IMR-90 (cell line): ENCODE measurements at regions not wholly inside any gene's neighbourhood (a gene's known extent, or its start where the extent isn't known, plus 50 kb on each side); places are given as distances from the start of the nearest gene placed in this dataset.

Experiments
- ATAC-seq: fragments of 200-7000 bp; cut with Tn5 transposase; 2 replicates; pipeline ENCODE4 v1.9.1; 2020; ENCODE audit warnings: low read depth, mild to moderate bottlenecking, moderate library complexity
- BruUV-seq: library from RNA; stranded (reverse); fragments of 400-500 nt; replicated peaks from 2 replicates; lab custom pipeline; 2021; lab: Mats Ljungman, UMichigan
- CTCF ChIA-PET: fragments of 300-600 bp; formaldehyde crosslinking; extraction: SDS; loops from one replicate; lab custom pipeline; 2021; ENCODE audit warnings: antibody characterized with exemption; lab: Yijun Ruan, JAX
- POLR2A ChIA-PET: fragments of 300-600 bp; sonication (Branson Sonifier 250); formaldehyde crosslinking; loops from one replicate; lab custom pipeline; 2022; ENCODE audit warnings: antibody characterized with exemption; ENCODE audit not compliant: unreplicated experiment; lab: Charles Lee
- DNase-seq: peaks from one replicate; pipeline ENCODE4 v3.0.0; 2013
- H2AFZ ChIP-seq: replicated peaks from 2 replicates; pipeline ENCODE3; 2013; ENCODE audit warnings: low read length, mild to moderate bottlenecking; ENCODE audit not compliant: poor library complexity
- H2AK5ac ChIP-seq: 2 replicates; pipeline ENCODE4 v1.6.1; 2013; ENCODE audit warnings: low read depth, low read length, inconsistent platforms
- H2AK9ac ChIP-seq: replicated peaks from 2 replicates; pipeline ENCODE3; 2013; ENCODE audit warnings: mild to moderate bottlenecking, low read depth, low read length, moderate library complexity; ENCODE audit not compliant: poor library complexity
- H2BK120ac ChIP-seq: 2 replicates; pipeline ENCODE4 v1.6.1; 2013; ENCODE audit warnings: low read depth, low read length, inconsistent platforms
- H2BK15ac ChIP-seq: 3 replicates; pipeline ENCODE4 v1.6.1; 2013; ENCODE audit warnings: low read depth, low read length, inconsistent platforms
- H2BK20ac ChIP-seq: 2 replicates; pipeline ENCODE4 v1.6.1; 2013; ENCODE audit warnings: low read depth, mild to moderate bottlenecking, inconsistent platforms, low read length, moderate library complexity
- H2BK5ac ChIP-seq: 2 replicates; pipeline ENCODE4 v1.6.1; 2013; ENCODE audit warnings: mild to moderate bottlenecking, low read depth, low read length, inconsistent platforms; ENCODE audit not compliant: poor library complexity, severe bottlenecking
- H3K14ac ChIP-seq: replicated peaks from 2 replicates; pipeline ENCODE4 v1.6.1; 2013; ENCODE audit warnings: low read depth, low read length, inconsistent platforms
- H3K18ac ChIP-seq: 2 replicates; pipeline ENCODE4 v1.6.1; 2013; ENCODE audit warnings: low read depth, low read length, control low read depth
- H3K23ac ChIP-seq: 2 replicates; pipeline ENCODE4 v1.6.1; 2013; ENCODE audit warnings: low read depth, low read length, inconsistent platforms
- H3K27ac ChIP-seq: 2 replicates; pipeline ENCODE4 v1.5.1; 2013; ENCODE audit warnings: mild to moderate bottlenecking, control low read depth, low read length; ENCODE audit not compliant: insufficient read depth
- H3K27me3 ChIP-seq: 2 replicates; pipeline ENCODE4 v1.6.1; 2013; ENCODE audit warnings: low read length; ENCODE audit not compliant: control insufficient read depth, insufficient read depth
- H3K36me3 ChIP-seq: 2 replicates; pipeline ENCODE4 v1.6.1; 2013; ENCODE audit warnings: low read length, mixed read lengths; ENCODE audit not compliant: control insufficient read depth, insufficient read depth
- H3K4ac ChIP-seq: 2 replicates; pipeline ENCODE4 v1.6.1; 2013; ENCODE audit warnings: low read depth, low read length, inconsistent platforms
- H3K4me1 ChIP-seq: 2 replicates; pipeline ENCODE4 v1.6.1; 2013; ENCODE audit warnings: low read length, mixed read lengths; ENCODE audit not compliant: control insufficient read depth, insufficient read depth
- H3K4me2 ChIP-seq: 2 replicates; pipeline ENCODE4 v1.6.1; 2013; ENCODE audit warnings: low read depth, mild to moderate bottlenecking, control low read depth, low read length, moderate library complexity
- H3K4me3 ChIP-seq: 2 replicates; pipeline ENCODE4 v1.5.1; 2013; ENCODE audit warnings: low read depth, mild to moderate bottlenecking, control low read depth, low read length, moderate library complexity; ENCODE audit not compliant: insufficient read depth
- H3K56ac ChIP-seq: 2 replicates; pipeline ENCODE4 v1.6.1; 2013; ENCODE audit warnings: low read length, inconsistent platforms; ENCODE audit not compliant: insufficient read depth; ENCODE audit errors: extremely low read depth
- H3K79me1 ChIP-seq, 2 experiments: 2 replicates each; pipeline ENCODE4 v1.6.1; 2013; ENCODE audit warnings: low read length in 2 of 2, inconsistent platforms in 1 of 2, low read depth in 1 of 2
- H3K9ac ChIP-seq: 2 replicates; pipeline ENCODE4 v1.6.1; 2013; ENCODE audit warnings: low read depth, low read length, control low read depth
- H3K9me1 ChIP-seq: 2 replicates; pipeline ENCODE4 v1.6.1; 2013; ENCODE audit warnings: low read length, inconsistent platforms; ENCODE audit not compliant: insufficient read depth
- H3K9me3 ChIP-seq: 2 replicates; pipeline ENCODE4 v1.6.1; 2013; ENCODE audit warnings: low read length; ENCODE audit not compliant: control insufficient read depth, insufficient read depth
- H4K20me1 ChIP-seq: 2 replicates; pipeline ENCODE4 v1.6.1; 2013; ENCODE audit warnings: low read length, inconsistent platforms; ENCODE audit not compliant: insufficient read depth
- H4K5ac ChIP-seq: 2 replicates; pipeline ENCODE4 v1.6.1; 2013; ENCODE audit warnings: mild to moderate bottlenecking, low read depth, low read length, control low read depth
- H4K8ac ChIP-seq, 2 experiments: 2 replicates each; pipeline ENCODE4 v1.6.1; 2013; ENCODE audit warnings: low read depth in 2 of 2, low read length in 2 of 2, control low read depth in 1 of 2, inconsistent platforms in 1 of 2
- H4K91ac ChIP-seq: 2 replicates; pipeline ENCODE4 v1.6.1; 2013; ENCODE audit warnings: low read depth, low read length, inconsistent platforms; ENCODE audit not compliant: insufficient read depth
- BHLHE40 ChIP-seq: fragments of 150-350 bp; IDR thresholded peaks from 2 replicates; pipeline ENCODE4 v1.6.1; 2016; ENCODE audit warnings: mild to moderate bottlenecking, low read depth, low read length
- CEBPB ChIP-seq: IDR thresholded peaks from 2 replicates; pipeline ENCODE4 v1.6.1; 2012; ENCODE audit warnings: low read depth, low read length, improper control_type of control experiment
- CHD1 ChIP-seq: IDR thresholded peaks from 2 replicates; pipeline ENCODE4 v1.6.1; 2012; ENCODE audit warnings: low read depth, low read length, improper control_type of control experiment
- CTCF ChIP-seq: conservative IDR thresholded peaks from 2 replicates; pipeline ENCODE4 v1.5.1; 2012; ENCODE audit warnings: mild to moderate bottlenecking, low read depth, low read length, improper control_type of control experiment
- ELK1 ChIP-seq: fragments of 150-350 bp; IDR thresholded peaks from 2 replicates; pipeline ENCODE4 v1.6.1; 2016; ENCODE audit warnings: low read depth, mild to moderate bottlenecking, low read length, moderate library complexity, borderline replicate concordance
- FOS ChIP-seq: fragments of 150-350 bp; IDR thresholded peaks from 2 replicates; pipeline ENCODE4 v1.6.1; 2016; ENCODE audit warnings: low read depth, low read length
- MAFK ChIP-seq: IDR thresholded peaks from 2 replicates; pipeline ENCODE4 v1.6.1; 2012; ENCODE audit warnings: low read depth, low read length, improper control_type of control experiment
- MAZ ChIP-seq: IDR thresholded peaks from 2 replicates; pipeline ENCODE4 v1.6.1; 2012; ENCODE audit warnings: low read depth, mild to moderate bottlenecking, low read length, improper control_type of control experiment, moderate library complexity, borderline replicate concordance
- MXI1 ChIP-seq: IDR thresholded peaks from 2 replicates; pipeline ENCODE4 v1.6.1; 2012; ENCODE audit warnings: low read depth, mild to moderate bottlenecking, low read length, moderate library complexity, borderline replicate concordance
- NFE2L2 ChIP-seq: fragments of 150-350 bp; IDR thresholded peaks from 2 replicates; pipeline ENCODE4 v1.6.1; 2016; ENCODE audit warnings: low read depth, mild to moderate bottlenecking, low read length
- POLR2A ChIP-seq: IDR thresholded peaks from 2 replicates; pipeline ENCODE4 v1.6.1; 2012; ENCODE audit warnings: mild to moderate bottlenecking, low read depth, low read length
- RAD21 ChIP-seq: IDR thresholded peaks from 2 replicates; pipeline ENCODE4 v1.6.1; 2012; ENCODE audit warnings: low read length, improper control_type of control experiment
- RCOR1 ChIP-seq: IDR thresholded peaks from 2 replicates; pipeline ENCODE4 v1.6.1; 2012; ENCODE audit warnings: mild to moderate bottlenecking, low read length, improper control_type of control experiment; ENCODE audit not compliant: insufficient replicate concordance
- RFX5 ChIP-seq: IDR thresholded peaks from 2 replicates; pipeline ENCODE4 v1.8.0; 2012; ENCODE audit warnings: low read depth, mild to moderate bottlenecking, low read length, moderate library complexity
- SMC3 ChIP-seq: fragments of 150-350 bp; IDR thresholded peaks from 2 replicates; pipeline ENCODE4 v1.6.1; 2016; ENCODE audit warnings: low read depth, mild to moderate bottlenecking, antibody characterized with exemption, low read length, moderate library complexity
- WGBS, 2 experiments: methylation state at CpG; one replicate each; pipeline versions ENCODE4 v1.1.5 to v1.1.7; 2013; ENCODE audit warnings: missing lambda C conversion rate in 2 of 2; ENCODE audit not compliant: insufficient read length in 1 of 2; ENCODE audit errors: extremely low coverage in 2 of 2; 5-methylcytosine and 5-hydroxymethylcytosine counted together
- dilution Hi-C: fragments of 300-500 bp; cut with HindIII; formaldehyde crosslinking; loops from one replicate; pipeline ENCODE4 v1.14.3; 2018; ENCODE audit warnings: low sequenced_read_pairs; ENCODE audit not compliant: unreplicated experiment
- in situ Hi-C: fragments of 300-500 bp; cut with MboI; formaldehyde crosslinking; loops from 3 replicates; pipeline ENCODE4 v1.14.3; 2019; ENCODE audit warnings: low sequenced_read_pairs, inconsistent platforms, mixed read lengths
- intact Hi-C: fragments of 100-400 bp; cut with micrococcal nuclease; formaldehyde crosslinking; loops from 2 replicates; pipeline ENCODE4 v1.10.0; 2022
- TF ChIP-seq, protein P1 (sequence below): fragments of 150-350 bp; IDR thresholded peaks from 2 replicates; pipeline ENCODE4 v1.6.1; 2017; ENCODE audit warnings: mild to moderate bottlenecking, antibody characterized with exemption, low read length, low read depth

DNA sequence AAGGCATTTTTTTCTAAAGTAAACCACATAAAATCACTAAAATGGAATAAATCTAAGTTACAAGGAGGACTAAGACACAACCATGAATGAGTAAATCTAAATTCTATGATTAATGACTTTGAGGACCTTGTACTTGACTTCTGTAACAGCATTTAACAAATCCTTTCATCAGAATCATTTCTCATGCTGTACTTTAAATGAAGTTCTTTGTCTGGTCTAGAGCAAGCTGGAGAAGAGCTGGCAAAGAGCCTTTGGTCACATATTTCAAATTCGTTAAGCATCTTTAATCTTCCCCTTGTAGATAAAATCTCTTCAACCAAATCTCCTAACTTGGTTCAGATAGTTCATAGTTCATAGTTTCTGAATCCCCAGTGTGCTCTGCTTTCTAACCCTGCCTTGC, 405.4 kb downstream of the PTPRC start:
- no peak overlapping the region for H3K4ac ChIP-seq
- H3K4me1 ChIP-seq, result no peaks in the 10 kb centered on the region
- DNase-seq (no peak), ATAC-seq (no peak)
- intact Hi-C loops, result no loop called here
- 40% methylated on average over 1 of the region's 1 CpG; no CpG with 5 or more reads in 1 of the 2 experiments for WGBS, 2 experiments
- H3K18ac ChIP-seq, result no peak overlapping the region
- H3K14ac ChIP-seq, result no peak overlapping the region
- no peak overlapping the region for H3K27ac ChIP-seq
- no peak overlapping the region for H3K4me3 ChIP-seq
- H3K9ac ChIP-seq, result no peak overlapping the region
- H2BK120ac ChIP-seq, result no peak overlapping the region
- no peaks in the 10 kb centered on the region for H3K9me3 ChIP-seq
- H4K91ac ChIP-seq, result no peak overlapping the region
- H3K23ac ChIP-seq, result no peak overlapping the region
- H4K20me1 ChIP-seq, result no peaks in the 10 kb centered on the region
- no peak overlapping the region for H2BK20ac ChIP-seq
- H2AK5ac ChIP-seq, result no peak overlapping the region
- TF ChIP-seq NFE2L2 (no peak), FOS (no peak), RAD21 (no peak), MAFK (no peak), MXI1 (no peak), CHD1 (no peak), RFX5 (no peak), CTCF (no peak), RCOR1 (no peak), POLR2A (no peak), CEBPB (no peak), BHLHE40 (no peak), MAZ (no peak), ELK1 (no peak), SMC3 (no peak)
- TF ChIP-seq, protein P1, sequence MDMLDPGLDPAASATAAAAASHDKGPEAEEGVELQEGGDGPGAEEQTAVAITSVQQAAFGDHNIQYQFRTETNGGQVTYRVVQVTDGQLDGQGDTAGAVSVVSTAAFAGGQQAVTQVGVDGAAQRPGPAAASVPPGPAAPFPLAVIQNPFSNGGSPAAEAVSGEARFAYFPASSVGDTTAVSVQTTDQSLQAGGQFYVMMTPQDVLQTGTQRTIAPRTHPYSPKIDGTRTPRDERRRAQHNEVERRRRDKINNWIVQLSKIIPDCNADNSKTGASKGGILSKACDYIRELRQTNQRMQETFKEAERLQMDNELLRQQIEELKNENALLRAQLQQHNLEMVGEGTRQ, result no peak
- no peak overlapping the region for H4K8ac ChIP-seq
- H2AK9ac ChIP-seq, result no peak overlapping the region
- no peaks in the 10 kb centered on the region; the same call in 1 of the 2 replicates for H3K9me1 ChIP-seq
- no peaks in the 10 kb centered on the region for H3K79me1 ChIP-seq
- no peak overlapping the region for H2BK5ac ChIP-seq
- BruUV-seq, result no TSS peak
- H2AFZ ChIP-seq, result no peak overlapping the region
- ChIA-PET CTCF (no interaction called here), POLR2A (no interaction called here)
- no peaks in the 10 kb centered on the region for H3K27me3 ChIP-seq
- no peak overlapping the region for H3K4me2 ChIP-seq
- dilution Hi-C loops, result no loop called here
- no peak overlapping the region for H4K5ac ChIP-seq
- H2BK15ac ChIP-seq, result no peak overlapping the region
- H3K56ac ChIP-seq, result no peak overlapping the region
- in situ Hi-C loops, result no loop called here
- no peaks in the 10 kb centered on the region for H3K36me3 ChIP-seq
